GM21717 (cell line): ENCODE measurements at regions not wholly inside any gene's neighbourhood (a gene's known extent, or its start where the extent isn't known, plus 50 kb on each side); places are given as distances from the start of the nearest gene placed in this dataset.

Experiments
- ATAC-seq: cut with Tn5 transposase; IDR thresholded peaks from one replicate; pipeline ENCODE4 v1.9.1; 2021; ENCODE audit warnings: mild to moderate bottlenecking, moderate library complexity; ENCODE audit not compliant: unreplicated experiment

GRCh38 chr1:65741993-65742392 lies 50.7 kb upstream of the PDE4B start:
- no peak for ATAC-seq
